ENCODE measurements at regions not wholly inside any gene's neighbourhood (a gene's known extent, or its start where the extent isn't known, plus 50 kb on each side); places are given as distances from the start of the nearest gene placed in this dataset.

DNA sequence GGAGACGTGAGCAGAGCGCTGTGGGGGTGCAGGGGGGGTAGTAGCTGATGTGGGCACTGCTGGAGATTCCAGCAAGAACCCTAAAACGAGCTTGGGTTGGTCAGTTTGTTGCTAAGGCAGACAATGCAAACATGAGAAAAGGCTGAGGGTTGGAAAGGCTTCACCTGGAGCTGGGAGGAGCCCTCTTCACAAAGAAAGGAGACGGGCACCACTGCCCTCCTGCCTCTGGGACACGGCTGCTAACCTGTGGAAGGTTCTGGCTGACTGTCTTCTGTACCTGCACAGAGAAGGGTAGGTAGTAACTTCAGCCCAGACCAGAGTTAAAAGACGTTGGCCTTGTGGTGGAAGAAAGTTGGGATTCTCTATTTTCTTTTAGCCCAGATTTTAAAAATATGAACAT is 108.7 kb downstream of the SUCLA2 start:
- TF ChIP-seq POLR2A (IDR thresholded peaks at IDR 0.05; ENCODE audit: extremely low read depth, insufficient read length) (no peak), CTCF (IDR thresholded peaks at IDR 0.05; ENCODE audit: low read depth, low read length) (no peak), MAX (IDR thresholded peaks at IDR 0.05; ENCODE audit: low read depth, low read length) (no peak), MYC (IDR thresholded peaks at IDR 0.05; ENCODE audit: low read depth, low read length) (no peak)

All from NB4 (cell line).